Activated naive CD4-positive, alpha-beta T cell treated with anti-CD3 and anti-CD28 coated beads, Interleukin-2, amount 10 ng/mL, durations not matched to agents 7 days and 5 days (primary cell): ENCODE measurements at regions not wholly inside any gene's neighbourhood (a gene's known extent, or its start where the extent isn't known, plus 50 kb on each side); places are given as distances from the start of the nearest gene placed in this dataset.

ENCODE experiments used
- CTCF ChIA-PET: fragments of 350-600 bp; sonication (Branson Sonifier 250); formaldehyde crosslinking; loops from one replicate; lab custom pipeline; 2021; ENCODE audit warnings: antibody characterized with exemption; lab: Charles Lee
- DNase-seq: peaks from one replicate; pipeline ENCODE4 v3.0.0-alpha.2; 2020
- H3K27ac Mint-ChIP-seq: one replicate; pipeline ENCODE4 v1.8.0; 2021; ENCODE audit warnings: mild to moderate bottlenecking, moderate library complexity, mixed read lengths
- H3K27me3 Mint-ChIP-seq: one replicate; pipeline ENCODE4 v1.8.0; 2021; ENCODE audit warnings: mild to moderate bottlenecking, mixed read lengths
- H3K36me3 Mint-ChIP-seq: one replicate; pipeline ENCODE4 v1.8.0; 2021; ENCODE audit warnings: mixed read lengths
- H3K4me1 Mint-ChIP-seq: one replicate; pipeline ENCODE4 v1.8.0; 2021; ENCODE audit warnings: mixed read lengths
- H3K4me3 Mint-ChIP-seq: one replicate; pipeline ENCODE4 v1.8.0; 2021; ENCODE audit warnings: mild to moderate bottlenecking, moderate library complexity, mixed read lengths
- H3K9me3 Mint-ChIP-seq: one replicate; pipeline ENCODE4 v1.8.0; 2021; ENCODE audit warnings: mixed read lengths

DNA sequence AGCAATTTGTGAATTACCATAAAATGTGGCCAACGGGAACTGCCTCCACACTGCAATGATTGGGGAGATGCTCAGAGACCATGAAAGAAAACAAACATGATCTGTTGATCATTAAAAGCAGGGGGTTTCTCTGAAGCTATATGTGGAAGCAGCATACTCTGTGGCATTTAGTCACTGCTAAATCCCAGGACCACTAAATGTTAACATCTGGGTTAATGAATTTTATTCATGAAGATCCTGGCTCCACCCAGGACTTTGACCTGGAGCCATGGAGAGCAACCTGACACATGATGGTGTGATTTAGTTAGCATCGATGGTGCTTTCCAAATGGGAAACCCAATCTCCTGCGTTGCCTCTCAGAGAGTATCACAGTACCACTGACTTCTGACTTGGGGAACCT lies 497.8 kb downstream of the AGTPBP1 start:
- CTCF ChIA-PET: no interaction called here
- no peaks in the 10 kb centered on the region for H3K4me1 Mint-ChIP-seq
- no peaks in the 10 kb centered on the region for H3K36me3 Mint-ChIP-seq
- DNase-seq: no peak
- H3K9me3 Mint-ChIP-seq: no peaks in the 10 kb centered on the region
- no peak overlapping the region for H3K27ac Mint-ChIP-seq
- H3K4me3 Mint-ChIP-seq: no peak overlapping the region
- H3K27me3 Mint-ChIP-seq: no peaks in the 10 kb centered on the region

DNA sequence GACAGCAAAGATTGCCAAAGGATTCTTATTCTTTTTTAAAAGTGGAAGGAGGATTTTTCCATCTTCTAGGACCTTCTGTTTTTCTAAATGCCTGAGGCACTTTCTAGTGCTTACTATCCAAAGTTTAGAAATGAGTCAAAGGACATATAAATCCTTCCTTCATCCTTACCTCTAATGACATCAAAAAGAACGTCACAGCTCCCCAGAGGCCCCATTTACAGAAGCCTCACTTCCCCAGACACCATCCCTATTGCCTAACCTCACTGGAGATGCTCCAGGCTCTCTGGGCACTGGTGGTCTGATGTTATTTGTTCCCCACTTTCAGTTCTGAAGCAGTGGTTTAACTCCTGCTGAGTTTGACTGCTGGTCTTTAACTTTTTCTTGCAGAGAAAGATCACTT lies 504.3 kb downstream of the AGTPBP1 start:
- no peaks in the 10 kb centered on the region for H3K9me3 Mint-ChIP-seq
- H3K27ac Mint-ChIP-seq: no peak overlapping the region
- CTCF ChIA-PET: no interaction called here
- DNase-seq: no peak
- H3K36me3 Mint-ChIP-seq: no peaks in the 10 kb centered on the region
- no peak overlapping the region for H3K4me3 Mint-ChIP-seq
- no peaks in the 10 kb centered on the region for H3K4me1 Mint-ChIP-seq
- no peaks in the 10 kb centered on the region for H3K27me3 Mint-ChIP-seq

DNA sequence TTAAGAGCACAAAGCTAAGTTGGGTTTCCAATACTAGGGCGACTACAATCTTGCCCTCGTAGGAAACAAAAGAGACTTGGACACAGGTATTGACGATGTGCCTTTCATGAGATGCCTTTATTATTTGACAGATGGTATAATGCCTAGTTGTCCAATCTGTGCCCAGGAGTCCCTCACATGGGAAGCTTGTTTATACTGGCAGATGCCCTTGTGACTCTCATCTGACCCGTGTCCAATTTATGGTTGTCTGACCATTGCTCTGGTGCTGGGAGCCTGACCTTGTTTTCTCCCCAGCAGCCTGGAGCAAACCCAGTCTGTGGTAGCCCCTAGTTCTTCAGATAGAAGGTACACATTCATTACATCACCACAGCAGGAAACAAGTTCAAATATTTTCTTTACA lies 511.7 kb downstream of the AGTPBP1 start:
- Mint-ChIP-seq H3K27ac (no peak overlapping the region), H3K9me3 (no peaks in the 10 kb centered on the region), H3K4me3 (no peak overlapping the region), H3K27me3 (no peaks in the 10 kb centered on the region), H3K36me3 (no peaks in the 10 kb centered on the region), H3K4me1 (no peaks in the 10 kb centered on the region)
- DNase-seq: no peak
- CTCF ChIA-PET: no interaction called here

DNA sequence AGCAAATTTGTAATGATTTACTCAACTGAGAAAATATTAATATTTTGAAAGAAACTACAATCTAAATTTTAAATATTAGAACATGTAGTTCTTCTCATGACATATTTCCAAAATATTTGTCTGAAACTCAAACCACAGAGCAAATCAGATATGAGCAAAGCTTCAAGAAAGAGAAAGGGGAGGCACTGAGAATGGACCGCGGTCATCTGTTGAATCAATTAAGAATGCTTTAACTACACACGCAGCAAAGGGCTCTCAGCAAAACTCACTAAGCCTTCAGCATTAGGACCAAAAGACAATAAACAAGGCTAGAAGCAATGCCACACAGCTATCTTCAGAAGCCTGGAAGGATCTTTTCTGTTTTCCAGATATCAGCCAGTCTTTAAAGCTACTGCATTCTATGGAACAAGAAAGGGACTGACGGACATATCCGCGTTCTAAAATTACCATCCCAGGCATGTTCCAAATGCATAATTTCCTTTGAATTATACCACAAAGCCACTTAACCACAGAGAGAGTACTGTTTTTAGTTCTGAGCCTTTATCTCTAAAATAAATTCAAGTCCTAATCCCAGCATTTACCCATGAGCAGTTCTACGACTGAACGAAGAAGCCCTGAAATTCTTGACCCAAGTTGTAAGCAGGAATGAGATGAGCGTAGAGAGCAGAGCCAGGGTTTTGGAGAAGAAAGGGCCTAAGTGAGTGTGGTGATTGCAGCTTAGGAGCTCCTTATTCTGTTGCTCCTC lies 513.5 kb downstream of the AGTPBP1 start:
- CTCF ChIA-PET: no interaction called here
- H3K4me1 Mint-ChIP-seq: no peaks in the 10 kb centered on the region
- H3K27me3 Mint-ChIP-seq: no peaks in the 10 kb centered on the region
- no peak overlapping the region for H3K27ac Mint-ChIP-seq
- no peaks in the 10 kb centered on the region for H3K36me3 Mint-ChIP-seq
- DNase-seq: no peak
- H3K4me3 Mint-ChIP-seq: no peak overlapping the region
- no peaks in the 10 kb centered on the region for H3K9me3 Mint-ChIP-seq

DNA sequence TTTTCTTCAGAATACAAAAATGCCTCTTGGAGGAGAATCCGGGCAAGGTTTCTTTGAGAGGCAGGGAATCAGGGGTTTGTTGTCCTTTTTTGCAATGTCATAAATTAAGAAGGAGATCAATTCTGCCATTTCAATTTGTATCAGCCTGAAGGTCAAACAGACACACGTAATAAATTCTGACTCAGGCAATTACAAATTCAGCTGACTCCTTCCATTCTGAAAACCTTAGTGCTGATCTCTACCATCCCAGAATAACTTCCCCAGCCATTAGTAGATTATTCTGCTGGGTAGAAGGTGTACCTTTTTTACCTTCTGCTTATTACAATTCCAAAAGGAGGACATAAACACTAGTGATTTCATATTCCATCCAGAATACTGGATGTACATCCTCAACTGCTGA lies 516.6 kb downstream of the AGTPBP1 start:
- no peaks in the 10 kb centered on the region for H3K36me3 Mint-ChIP-seq
- no peaks in the 10 kb centered on the region for H3K4me1 Mint-ChIP-seq
- no peak overlapping the region for H3K27ac Mint-ChIP-seq
- H3K27me3 Mint-ChIP-seq: no peaks in the 10 kb centered on the region
- no peaks in the 10 kb centered on the region for H3K9me3 Mint-ChIP-seq
- CTCF ChIA-PET: no interaction called here
- DNase-seq: no peak
- H3K4me3 Mint-ChIP-seq: no peak overlapping the region

DNA sequence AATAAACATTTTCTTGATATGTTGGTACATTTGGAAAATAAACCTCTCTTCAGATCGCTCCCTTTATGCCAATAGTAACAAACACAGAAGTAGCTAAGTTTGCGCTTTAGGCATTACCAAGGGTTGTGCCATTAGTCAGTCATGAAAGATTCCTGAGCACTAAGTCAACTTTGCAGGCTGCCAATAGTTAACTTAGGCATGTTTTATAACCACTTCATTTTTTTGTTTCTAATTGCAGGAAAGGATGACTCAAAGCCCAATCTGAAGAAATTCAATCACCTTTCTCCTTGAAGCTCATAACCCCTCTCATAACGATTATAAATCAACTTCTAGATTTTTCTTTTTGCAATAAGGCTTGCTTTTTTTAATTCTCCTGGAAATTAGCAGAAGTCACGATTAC lies 517.0 kb downstream of the AGTPBP1 start:
- no peaks in the 10 kb centered on the region for H3K36me3 Mint-ChIP-seq
- no peak for DNase-seq
- CTCF ChIA-PET: no interaction called here
- H3K27ac Mint-ChIP-seq: no peak overlapping the region
- H3K9me3 Mint-ChIP-seq: no peaks in the 10 kb centered on the region
- no peaks in the 10 kb centered on the region for H3K27me3 Mint-ChIP-seq
- H3K4me1 Mint-ChIP-seq: no peaks in the 10 kb centered on the region
- no peak overlapping the region for H3K4me3 Mint-ChIP-seq

DNA sequence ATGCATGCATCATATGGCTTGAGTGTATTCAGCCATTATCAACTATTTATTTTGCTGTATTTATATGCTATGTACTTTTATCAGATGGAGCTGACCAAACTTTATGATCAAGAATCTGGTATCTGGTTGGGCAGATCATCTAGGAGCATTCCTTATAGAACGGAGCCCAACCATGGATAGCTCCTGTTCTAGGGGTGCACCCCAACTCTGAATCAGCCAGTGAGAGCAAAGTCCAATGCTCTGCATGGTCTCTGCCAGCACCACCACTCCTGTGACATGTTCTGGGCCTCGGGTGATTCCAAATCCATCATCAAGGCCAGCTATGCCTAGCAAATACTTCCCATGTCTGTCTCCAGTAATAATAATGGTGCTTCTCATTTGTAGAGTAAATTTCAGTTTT lies 517.5 kb downstream of the AGTPBP1 start:
- no peak overlapping the region for H3K27ac Mint-ChIP-seq
- H3K36me3 Mint-ChIP-seq: no peaks in the 10 kb centered on the region
- no peak for DNase-seq
- no peaks in the 10 kb centered on the region for H3K9me3 Mint-ChIP-seq
- CTCF ChIA-PET: no interaction called here
- no peak overlapping the region for H3K4me3 Mint-ChIP-seq
- H3K27me3 Mint-ChIP-seq: no peaks in the 10 kb centered on the region
- H3K4me1 Mint-ChIP-seq: no peaks in the 10 kb centered on the region

GRCh38 chr9:85223506-85224125 lies 518.1 kb downstream of the AGTPBP1 start:
- CTCF ChIA-PET: no interaction called here
- no peaks in the 10 kb centered on the region for H3K4me1 Mint-ChIP-seq
- no peaks in the 10 kb centered on the region for H3K9me3 Mint-ChIP-seq
- DNase-seq: no peak
- H3K36me3 Mint-ChIP-seq: no peaks in the 10 kb centered on the region
- no peaks in the 10 kb centered on the region for H3K27me3 Mint-ChIP-seq
- H3K4me3 Mint-ChIP-seq: no peak overlapping the region
- no peak overlapping the region for H3K27ac Mint-ChIP-seq

DNA sequence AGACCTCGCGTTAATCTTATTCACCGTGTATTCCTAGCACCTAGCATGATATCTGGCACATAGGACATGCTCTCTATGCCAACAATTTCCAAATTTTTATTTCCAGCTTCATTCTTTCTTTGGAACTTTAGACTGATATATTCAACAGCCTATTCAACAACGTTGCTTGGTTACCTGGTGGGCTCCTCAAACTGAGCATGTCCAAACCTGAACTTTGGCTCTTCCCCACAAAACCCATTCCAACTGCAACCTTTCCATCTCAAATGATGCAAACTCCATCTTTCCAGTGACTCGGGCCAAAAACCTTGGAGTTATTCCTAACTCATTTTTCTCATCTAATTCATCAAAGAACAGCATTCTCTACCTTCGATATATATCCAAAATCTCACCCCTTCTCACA lies 525.2 kb downstream of the AGTPBP1 start:
- no peak overlapping the region for H3K27ac Mint-ChIP-seq
- no peaks in the 10 kb centered on the region for H3K9me3 Mint-ChIP-seq
- no peak overlapping the region for H3K4me3 Mint-ChIP-seq
- H3K27me3 Mint-ChIP-seq: peaks cover 5% of the 10 kb centered on the region
- H3K36me3 Mint-ChIP-seq: no peaks in the 10 kb centered on the region
- no peaks in the 10 kb centered on the region for H3K4me1 Mint-ChIP-seq
- no peak for DNase-seq
- CTCF ChIA-PET: no interaction called here

DNA sequence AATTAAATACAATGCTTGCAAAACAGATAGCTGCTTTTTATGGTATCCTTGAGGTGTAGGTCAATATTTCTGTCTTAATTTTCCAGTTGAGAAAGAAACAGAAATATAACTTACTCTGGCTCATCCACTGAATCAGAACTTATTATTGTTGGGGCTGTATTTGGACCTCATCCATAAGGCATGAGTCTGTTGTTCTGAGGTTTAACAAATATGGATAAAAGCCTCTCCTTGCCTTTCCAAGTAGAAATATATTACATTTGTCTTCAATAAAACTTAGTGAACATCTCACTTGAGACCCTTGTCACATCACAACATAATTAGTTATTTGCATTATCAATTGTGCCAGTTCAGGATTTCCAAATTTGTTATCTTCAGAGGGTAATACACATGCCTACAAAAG lies 525.8 kb downstream of the AGTPBP1 start:
- Mint-ChIP-seq H3K36me3 (no peaks in the 10 kb centered on the region), H3K27ac (no peak overlapping the region), H3K4me3 (no peak overlapping the region), H3K4me1 (no peaks in the 10 kb centered on the region), H3K9me3 (no peaks in the 10 kb centered on the region), H3K27me3 (peaks cover 5% of the 10 kb centered on the region)
- CTCF ChIA-PET: no interaction called here
- no peak for DNase-seq

GRCh38 chr9:85215416-85215815 lies 526.3 kb downstream of the AGTPBP1 start:
- Mint-ChIP-seq H3K36me3 (no peaks in the 10 kb centered on the region), H3K9me3 (no peaks in the 10 kb centered on the region), H3K4me3 (no peak overlapping the region), H3K4me1 (no peaks in the 10 kb centered on the region), H3K27ac (no peak overlapping the region), H3K27me3 (peaks cover 5% of the 10 kb centered on the region)
- no peak for DNase-seq
- CTCF ChIA-PET: no interaction called here

DNA sequence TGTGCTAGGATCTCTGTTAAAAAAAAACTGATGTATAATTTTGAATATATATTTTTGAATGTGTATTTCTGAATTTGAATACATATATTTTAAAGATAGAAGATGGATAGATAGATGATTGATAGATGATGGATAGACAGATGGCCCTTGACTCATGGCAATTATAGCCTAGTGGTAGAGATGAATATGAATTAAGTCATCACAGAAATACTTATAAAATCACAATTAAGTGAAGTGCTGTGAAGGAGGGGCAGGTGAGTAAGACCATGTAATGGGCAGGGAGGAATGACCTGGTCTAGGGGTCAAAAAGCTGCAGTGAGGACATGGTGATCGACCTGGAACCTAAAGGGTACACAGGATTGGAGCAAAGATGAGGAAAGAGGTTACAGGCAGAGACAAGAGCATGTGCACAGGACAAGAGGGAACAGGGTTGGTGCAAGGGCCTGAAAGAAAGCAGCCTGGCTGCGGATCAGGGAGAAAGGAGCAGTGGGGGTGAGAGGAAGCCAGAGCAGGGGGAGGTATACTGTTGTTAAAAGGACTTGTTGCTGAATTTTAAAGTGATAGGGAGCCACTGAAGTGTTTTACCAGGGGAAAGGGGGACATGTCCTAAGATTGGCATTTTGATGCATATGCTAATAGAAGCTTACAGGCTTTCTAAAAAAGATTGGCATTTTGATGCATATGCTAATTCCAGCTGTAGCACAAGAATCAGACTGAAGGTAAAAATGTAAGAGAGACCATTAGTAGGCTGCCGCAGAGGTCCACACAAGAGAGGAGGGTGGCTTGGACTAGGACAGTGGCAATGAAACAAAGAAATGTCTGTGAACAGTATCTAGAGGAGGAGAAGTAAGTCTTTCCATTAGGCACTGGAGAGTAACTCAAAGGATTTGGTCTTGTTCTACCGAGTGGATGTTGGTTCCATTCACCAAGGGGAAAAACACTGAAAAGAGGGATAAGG lies 527.8 kb downstream of the AGTPBP1 start:
- CTCF ChIA-PET: no interaction called here
- H3K4me1 Mint-ChIP-seq: no peaks in the 10 kb centered on the region

GRCh38 chr9:85212887-85213286 lies 528.9 kb downstream of the AGTPBP1 start:
- no peak overlapping the region for H3K27ac Mint-ChIP-seq
- no peaks in the 10 kb centered on the region for H3K4me1 Mint-ChIP-seq
- H3K36me3 Mint-ChIP-seq: no peaks in the 10 kb centered on the region
- CTCF ChIA-PET: no interaction called here
- no peaks in the 10 kb centered on the region for H3K9me3 Mint-ChIP-seq
- no peak for DNase-seq
- H3K27me3 Mint-ChIP-seq: peaks cover 5% of the 10 kb centered on the region
- H3K4me3 Mint-ChIP-seq: no peak overlapping the region

More for the DNA sequence above, 527.8 kb downstream of the AGTPBP1 start:
- no peak for DNase-seq
- Mint-ChIP-seq H3K36me3 (no peaks in the 10 kb centered on the region), H3K4me3 (no peak overlapping the region), H3K27ac (no peak overlapping the region), H3K27me3 (peaks cover 5% of the 10 kb centered on the region), H3K9me3 (no peaks in the 10 kb centered on the region)

DNA sequence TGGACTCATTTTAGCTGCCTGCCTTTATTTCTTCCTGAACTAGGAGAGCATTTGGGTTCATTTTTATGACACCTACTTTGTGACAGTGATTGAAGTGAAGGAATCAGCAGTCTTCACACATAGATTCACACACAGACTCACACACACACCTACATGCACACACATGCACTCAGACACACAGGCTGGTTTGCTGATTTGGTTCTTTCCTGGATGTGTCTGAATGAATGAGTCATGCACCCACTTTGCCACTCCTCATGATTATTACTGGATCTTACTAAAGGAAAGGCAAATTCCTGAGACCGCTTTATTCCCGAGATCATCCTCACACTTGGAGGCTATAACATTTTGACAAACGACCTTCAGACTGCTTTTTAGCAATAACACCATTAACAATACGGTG lies 529.5 kb downstream of the AGTPBP1 start:
- H3K4me1 Mint-ChIP-seq: no peaks in the 10 kb centered on the region
- CTCF ChIA-PET: no interaction called here
- no peaks in the 10 kb centered on the region for H3K9me3 Mint-ChIP-seq
- H3K27me3 Mint-ChIP-seq: peaks cover 5% of the 10 kb centered on the region
- DNase-seq: no peak
- H3K4me3 Mint-ChIP-seq: no peak overlapping the region
- H3K36me3 Mint-ChIP-seq: no peaks in the 10 kb centered on the region
- no peak overlapping the region for H3K27ac Mint-ChIP-seq
